B cell (primary cell): ENCODE measurements at regions not wholly inside any gene's neighbourhood (a gene's known extent, or its start where the extent isn't known, plus 50 kb on each side); places are given as distances from the start of the nearest gene placed in this dataset.

Source experiments
- ATAC-seq: fragments of 200-7000 bp; cut with Tn5 transposase; one replicate; pipeline ENCODE4 v1.10.0; 2021; ENCODE audit warnings: low read depth, mild to moderate bottlenecking, moderate number of reproducible peaks, moderate library complexity
- CTCF ChIA-PET: fragments of 350-600 bp; sonication (Branson Sonifier 250); formaldehyde crosslinking; loops from one replicate; lab custom pipeline; 2021; ENCODE audit warnings: antibody characterized with exemption, inconsistent platforms; lab: Charles Lee
- POLR2A ChIA-PET: fragments of 350-600 bp; sonication (Branson Sonifier 250); formaldehyde crosslinking; loops from one replicate; lab custom pipeline; 2021; ENCODE audit warnings: antibody characterized with exemption; lab: Charles Lee
- DNase-seq: peaks from one replicate; pipeline ENCODE4 v3.0.0; 2013
- H2AFZ ChIP-seq: 2 replicates; pipeline ENCODE4 v1.6.1; 2012; ENCODE audit warnings: mild to moderate bottlenecking, low read depth, low read length; ENCODE audit not compliant: insufficient read depth, poor library complexity, severe bottlenecking
- H3K27ac ChIP-seq, 2 donors: 1 replicate in 1 of 2; 2 replicates in 1 of 2; pipeline ENCODE4 v1.5.1; 2012 to 2013; ENCODE audit warnings: low read length in 2 of 2, mild to moderate bottlenecking in 2 of 2, moderate library complexity in 1 of 2
- H3K27me3 ChIP-seq, 4 experiments: fragments of 200-600 bp in 1 of 4; sonication (generic) in 1 of 4; replicated peaks in 1 of 4; 1 replicate in 2 of 4; 2 replicates in 2 of 4; pipeline versions ENCODE4 v1.6.1 to v1.7.0; 2013 to 2016; ENCODE audit warnings: low read length in 3 of 4, mild to moderate bottlenecking in 2 of 4, mixed read lengths in 1 of 4, moderate library complexity in 1 of 4; ENCODE audit not compliant: insufficient read depth in 4 of 4, control insufficient read depth in 3 of 4; ENCODE audit errors: control extremely low read depth in 1 of 4
- H3K36me3 ChIP-seq, 2 experiments: replicated peaks in 1 of 2; 1 replicate in 1 of 2; 2 replicates in 1 of 2; pipeline versions ENCODE4 v1.6.1 to v1.7.1; 2013; ENCODE audit warnings: low read length in 1 of 2; ENCODE audit not compliant: insufficient read depth in 2 of 2, control insufficient read depth in 1 of 2; ENCODE audit errors: control extremely low read depth in 1 of 2, extremely low read depth in 1 of 2
- H3K4me1 ChIP-seq, 2 donors: fragments of 200-600 bp in 1 of 2; sonication (generic) in 1 of 2; 1 replicate in 1 of 2; 2 replicates in 1 of 2; pipeline versions ENCODE4 v1.5.1 to v1.6.1; 2013 to 2017; ENCODE audit warnings: low read length in 2 of 2; ENCODE audit not compliant: control insufficient read depth in 2 of 2, insufficient read depth in 2 of 2
- H3K4me2 ChIP-seq: replicated peaks from 2 replicates; pipeline ENCODE3; 2012; ENCODE audit warnings: mild to moderate bottlenecking, low read depth, low read length; ENCODE audit not compliant: poor library complexity, severe bottlenecking
- H3K4me3 ChIP-seq, 5 experiments: fragments of 200-600 bp in 1 of 5; sonication (generic) in 1 of 5; 1 replicate in 3 of 5; 2 replicates in 2 of 5; pipeline versions ENCODE4 v1.5.1 to v1.7.0; 2011 to 2016; ENCODE audit warnings: low read length in 4 of 5, mild to moderate bottlenecking in 4 of 5, low read depth in 2 of 5, control low read depth in 1 of 5, moderate library complexity in 1 of 5; ENCODE audit not compliant: insufficient read depth in 1 of 5; ENCODE audit errors: control extremely low read depth in 1 of 5, extremely low read depth in 1 of 5
- H3K79me2 ChIP-seq: fragments of 200-600 bp; sonication (generic); one replicate; pipeline ENCODE4 v1.6.0; 2016; ENCODE audit warnings: low read length; ENCODE audit not compliant: control insufficient read depth, insufficient read depth
- H3K9ac ChIP-seq: fragments of 200-600 bp; sonication (generic); 2 replicates; pipeline ENCODE4 v1.6.1; 2017; ENCODE audit warnings: mild to moderate bottlenecking, low read length, moderate library complexity
- H3K9me3 ChIP-seq, 3 donors: one replicate each; pipeline versions ENCODE4 v1.6.1 to v1.7.1; 2013; ENCODE audit warnings: low read length in 2 of 3; ENCODE audit not compliant: control insufficient read depth in 2 of 3, insufficient read depth in 1 of 3; ENCODE audit errors: control extremely low read depth in 1 of 3
- H4K20me1 ChIP-seq: 2 replicates; pipeline ENCODE4 v1.6.0; 2012; ENCODE audit warnings: mild to moderate bottlenecking, low read length; ENCODE audit not compliant: insufficient read depth, control insufficient read depth, poor library complexity, severe bottlenecking
- H3K27ac Mint-ChIP-seq: one replicate; pipeline ENCODE4 v1.8.0; 2021; ENCODE audit warnings: mixed read lengths
- H3K27me3 Mint-ChIP-seq: one replicate; pipeline ENCODE4 v1.8.0; 2021; ENCODE audit warnings: mixed read lengths
- H3K4me1 Mint-ChIP-seq: one replicate; pipeline ENCODE4 v1.8.0; 2021; ENCODE audit warnings: mixed read lengths
- H3K4me3 Mint-ChIP-seq: one replicate; pipeline ENCODE4 v1.8.0; 2021; ENCODE audit warnings: mixed read lengths
- H3K9me3 Mint-ChIP-seq: one replicate; pipeline ENCODE4 v1.8.0; 2022; ENCODE audit warnings: mixed read lengths; ENCODE audit not compliant: insufficient read depth
- EZH2 ChIP-seq: IDR thresholded peaks from 2 replicates; pipeline ENCODE4 v1.6.1; 2012; ENCODE audit warnings: borderline replicate concordance, low read depth, mild to moderate bottlenecking, moderate library complexity, low read length; ENCODE audit not compliant: insufficient read depth, poor library complexity, severe bottlenecking
- WGBS: methylation state at CpG from one replicate; pipeline ENCODE4 v1.1.5; 2013; ENCODE audit warnings: missing lambda C conversion rate; ENCODE audit not compliant: insufficient coverage; 5-methylcytosine and 5-hydroxymethylcytosine counted together
- intact Hi-C: fragments of 100-400 bp; cut with micrococcal nuclease; formaldehyde crosslinking; loops from one replicate; pipeline ENCODE4 v1.10.0; 2022
- TF ChIP-seq, protein P1 (sequence below): fragments of 200-600 bp; IDR thresholded peaks from one replicate; pipeline ENCODE4 v1.8.0; 2022; ENCODE audit warnings: antibody characterized with exemption, mild to moderate bottlenecking

- H3K27me3 ChIP-seq, result no peaks in the 10 kb centered on the region
- no peak overlapping the region for H3K9ac ChIP-seq
These were observed 83.0 kb upstream of the PIWIL1 start for GRCh38 chr12:130254461-130255276.

DNA sequence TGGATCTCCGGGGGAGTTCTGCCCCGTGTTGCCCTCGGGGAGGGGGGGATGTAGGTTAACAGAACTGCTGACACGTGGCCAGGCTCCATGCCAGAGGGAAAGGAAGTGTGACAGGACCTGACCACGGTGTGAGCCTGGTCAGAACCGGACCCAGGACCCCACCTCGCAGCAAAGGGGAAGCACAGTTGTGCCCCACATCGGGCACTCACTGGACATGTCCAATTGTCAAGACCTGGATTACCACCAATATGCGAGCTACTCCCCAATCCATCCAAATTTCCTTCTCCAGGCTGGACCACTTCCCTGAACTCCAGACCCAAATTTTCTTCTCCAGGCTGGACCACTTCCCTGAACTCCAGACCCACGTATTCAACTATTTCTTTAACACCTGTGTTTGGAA, 78.8 kb upstream of the PIWIL1 start:
- H3K9me3 ChIP-seq, result peaks cover 0 to 8% (median 0%) of the 10 kb centered on the region in 3 donors
- ATAC-seq, result no peak
- WGBS, result 73% methylated on average over 9 of the region's 10 CpGs

More at GRCh38 chr12:130254461-130255276, 83.0 kb upstream of the PIWIL1 start:
- ATAC-seq (no peak), DNase-seq (no peak)
- 91% methylated on average over 9 of the region's 19 CpGs for WGBS
- POLR2A ChIA-PET, result no interaction called here
- CTCF ChIA-PET, result no interaction called here
- Histone ChIP-seq H3K4me3 (no peak overlapping the region), H3K4me2 (no peak overlapping the region), H3K36me3 (no peaks in the 10 kb centered on the region), H3K4me1 (no peaks in the 10 kb centered on the region), H4K20me1 (no peaks in the 10 kb centered on the region), H3K79me2 (no peaks in the 10 kb centered on the region), H2AFZ (no peak overlapping the region), H3K27ac (no peak overlapping the region), H3K9me3 (peaks cover 0 to 7% (median 0%) of the 10 kb centered on the region in 3 donors)
- H3K27ac Mint-ChIP-seq, result no peak overlapping the region
- no peaks in the 10 kb centered on the region for H3K4me1 Mint-ChIP-seq
- intact Hi-C loops, result no loop called here
- peaks cover 3% of the 10 kb centered on the region for H3K9me3 Mint-ChIP-seq
- TF ChIP-seq, protein P1, sequence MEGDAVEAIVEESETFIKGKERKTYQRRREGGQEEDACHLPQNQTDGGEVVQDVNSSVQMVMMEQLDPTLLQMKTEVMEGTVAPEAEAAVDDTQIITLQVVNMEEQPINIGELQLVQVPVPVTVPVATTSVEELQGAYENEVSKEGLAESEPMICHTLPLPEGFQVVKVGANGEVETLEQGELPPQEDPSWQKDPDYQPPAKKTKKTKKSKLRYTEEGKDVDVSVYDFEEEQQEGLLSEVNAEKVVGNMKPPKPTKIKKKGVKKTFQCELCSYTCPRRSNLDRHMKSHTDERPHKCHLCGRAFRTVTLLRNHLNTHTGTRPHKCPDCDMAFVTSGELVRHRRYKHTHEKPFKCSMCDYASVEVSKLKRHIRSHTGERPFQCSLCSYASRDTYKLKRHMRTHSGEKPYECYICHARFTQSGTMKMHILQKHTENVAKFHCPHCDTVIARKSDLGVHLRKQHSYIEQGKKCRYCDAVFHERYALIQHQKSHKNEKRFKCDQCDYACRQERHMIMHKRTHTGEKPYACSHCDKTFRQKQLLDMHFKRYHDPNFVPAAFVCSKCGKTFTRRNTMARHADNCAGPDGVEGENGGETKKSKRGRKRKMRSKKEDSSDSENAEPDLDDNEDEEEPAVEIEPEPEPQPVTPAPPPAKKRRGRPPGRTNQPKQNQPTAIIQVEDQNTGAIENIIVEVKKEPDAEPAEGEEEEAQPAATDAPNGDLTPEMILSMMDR, result no peak
- TF ChIP-seq EZH2, result no peak
- no peak overlapping the region for H3K4me3 Mint-ChIP-seq
- no peaks in the 10 kb centered on the region for H3K27me3 Mint-ChIP-seq

More for the DNA sequence above, 78.8 kb upstream of the PIWIL1 start:
- Mint-ChIP-seq H3K9me3 (no peaks in the 10 kb centered on the region), H3K27ac (no peak overlapping the region), H3K4me3 (no peak overlapping the region), H3K4me1 (no peaks in the 10 kb centered on the region), H3K27me3 (no peaks in the 10 kb centered on the region)
- Histone ChIP-seq H3K9ac (no peak overlapping the region), H3K27ac (no peak overlapping the region), H3K4me2 (no peak overlapping the region), H2AFZ (no peak overlapping the region), H4K20me1 (no peaks in the 10 kb centered on the region), H3K27me3 (no peaks in the 10 kb centered on the region), H3K4me3 (no peak overlapping the region), H3K36me3 (no peaks in the 10 kb centered on the region), H3K79me2 (no peaks in the 10 kb centered on the region), H3K4me1 (no peaks in the 10 kb centered on the region)
- TF ChIP-seq EZH2, result no peak
- TF ChIP-seq, protein P1, result no peak
- ChIA-PET CTCF (no interaction called here), POLR2A (no interaction called here)
- intact Hi-C loops, result no loop called here
- DNase-seq, result no peak
